T-cell (primary cell): ENCODE measurements at regions not wholly inside any gene's neighbourhood (a gene's known extent, or its start where the extent isn't known, plus 50 kb on each side); places are given as distances from the start of the nearest gene placed in this dataset.

Experiments used
- ATAC-seq, 4 experiments: fragments of 200-7000 bp in 3 of 4; fragments of 150-1000 bp in 1 of 4; cut with Tn5 transposase; replicated peaks in 1 of 4; 1 replicate in 3 of 4; 2 replicates in 1 of 4; pipeline ENCODE4 v1.10.0; 2021; ENCODE audit warnings: moderate library complexity in 3 of 4, mild to moderate bottlenecking in 2 of 4, moderate number of reproducible peaks in 1 of 4
- CTCF ChIA-PET, 2 donors: fragments of 300-600 bp; sonication (Branson Sonifier 250); formaldehyde crosslinking; loops; one replicate each; lab custom pipeline; 2022; ENCODE audit warnings: antibody characterized with exemption in 2 of 2; lab: Charles Lee
- POLR2A ChIA-PET, 2 donors: fragments of 300-600 bp; sonication (Branson Sonifier 250); formaldehyde crosslinking; loops; one replicate each; lab custom pipeline; 2022; ENCODE audit warnings: antibody characterized with exemption in 2 of 2; lab: Charles Lee
- DNase-seq, 35 experiments: peaks; one replicate each; pipeline versions ENCODE4 v3.0.0 to v3.0.0-alpha.2; 2013 to 2023
- H3K27ac ChIP-seq: one replicate; pipeline ENCODE4 v1.5.1; 2013; ENCODE audit warnings: low read length
- H3K27me3 ChIP-seq, 2 experiments: replicated peaks in 1 of 2; 1 replicate in 1 of 2; 2 replicates in 1 of 2; pipeline versions ENCODE4 v1.6.1 to v1.7.0; 2013; ENCODE audit warnings: low read length in 1 of 2, mixed read lengths in 1 of 2; ENCODE audit not compliant: control insufficient read depth in 2 of 2, insufficient read depth in 2 of 2; ENCODE audit errors: extremely low read depth in 1 of 2
- H3K36me3 ChIP-seq, 2 donors: 1 replicate in 1 of 2; 2 replicates in 1 of 2; pipeline versions ENCODE4 v1.6.1 to v1.7.0; 2013; ENCODE audit warnings: low read length in 1 of 2; ENCODE audit not compliant: control insufficient read depth in 2 of 2, insufficient read depth in 1 of 2; ENCODE audit errors: extremely low read depth in 1 of 2
- H3K4me1 ChIP-seq, 2 experiments: 1 replicate in 1 of 2; 2 replicates in 1 of 2; pipeline versions ENCODE4 v1.6.1 to v1.7.0; 2013; ENCODE audit warnings: low read length in 2 of 2, mixed read lengths in 1 of 2; ENCODE audit not compliant: insufficient read depth in 2 of 2, control insufficient read depth in 1 of 2; ENCODE audit errors: extremely low read depth in 1 of 2
- H3K4me3 ChIP-seq, 2 donors: 1 replicate in 1 of 2; 2 replicates in 1 of 2; pipeline versions ENCODE4 v1.5.1 to v1.7.0; 2013; ENCODE audit warnings: mild to moderate bottlenecking in 2 of 2, low read length in 1 of 2, moderate library complexity in 1 of 2; ENCODE audit not compliant: control insufficient read depth in 1 of 2; ENCODE audit errors: extremely low read depth in 1 of 2
- H3K9me3 ChIP-seq: 2 replicates; pipeline ENCODE4 v1.7.0; 2013
- H3K27ac Mint-ChIP-seq, 2 donors: one replicate each; pipeline ENCODE4 v1.8.0; 2020 to 2021; ENCODE audit warnings: mild to moderate bottlenecking in 2 of 2, mixed read lengths in 2 of 2
- H3K27me3 Mint-ChIP-seq, 2 donors: one replicate each; pipeline ENCODE4 v1.8.0; 2021 to 2022; ENCODE audit warnings: mixed read lengths in 2 of 2
- H3K36me3 Mint-ChIP-seq: one replicate; pipeline ENCODE4 v1.8.0; 2021; ENCODE audit warnings: mixed read lengths
- H3K4me1 Mint-ChIP-seq, 3 donors: one replicate each; pipeline ENCODE4 v1.8.0; 2020 to 2022; ENCODE audit warnings: mixed read lengths in 3 of 3, mild to moderate bottlenecking in 1 of 3
- H3K4me3 Mint-ChIP-seq, 3 donors: one replicate each; pipeline ENCODE4 v1.8.0; 2020 to 2022; ENCODE audit warnings: mild to moderate bottlenecking in 3 of 3, mixed read lengths in 3 of 3, moderate library complexity in 3 of 3
- H3K9me3 Mint-ChIP-seq, 3 donors: one replicate each; pipeline ENCODE4 v1.8.0; 2020 to 2022; ENCODE audit warnings: mixed read lengths in 3 of 3
- WGBS: methylation state at CpG from one replicate; pipeline ENCODE4 v1.1.5; 2013; ENCODE audit warnings: missing lambda C conversion rate; ENCODE audit not compliant: insufficient coverage; 5-methylcytosine and 5-hydroxymethylcytosine counted together

DNA sequence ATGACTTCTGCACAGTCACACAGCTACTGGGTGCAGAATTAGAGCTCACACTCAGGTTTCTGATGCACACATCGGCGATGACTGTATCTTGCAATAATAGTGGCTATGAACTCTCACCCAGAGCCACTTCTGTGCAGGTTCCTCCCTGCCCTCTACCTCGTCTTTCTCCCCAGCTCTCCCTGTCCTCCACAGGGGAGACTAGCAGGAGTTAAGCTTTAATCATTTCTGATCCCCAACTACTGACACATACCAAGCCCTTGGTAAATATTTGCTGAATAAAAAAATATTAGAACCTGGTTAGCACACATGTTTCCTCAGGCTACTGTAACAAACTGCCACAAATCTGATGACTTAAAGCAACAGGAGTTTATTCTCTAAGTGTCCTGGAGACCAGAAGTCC, 222.7 kb upstream of the FOXA2 start:
- ATAC-seq (no peak), DNase-seq (no peak)
- ChIA-PET CTCF (no interaction called here), POLR2A (no interaction called here)
- Mint-ChIP-seq H3K4me1 (no peaks in the 10 kb centered on the region), H3K27me3 (peaks cover 0 to 6% of the 10 kb centered on the region in 2 donors), H3K9me3 (no peaks in the 10 kb centered on the region), H3K27ac (no peak overlapping the region), H3K36me3 (no peaks in the 10 kb centered on the region), H3K4me3 (no peak overlapping the region)
- no peaks in the 10 kb centered on the region for H3K4me1 ChIP-seq
- H3K36me3 ChIP-seq = no peaks in the 10 kb centered on the region
- no peak overlapping the region for H3K27ac ChIP-seq
- no peaks in the 10 kb centered on the region for H3K9me3 ChIP-seq
- no peaks in the 10 kb centered on the region for H3K27me3 ChIP-seq
- 100% methylated on average over 2 of the region's 3 CpGs for WGBS
- H3K4me3 ChIP-seq = no peak overlapping the region

- Histone ChIP-seq H3K4me3 (no peak overlapping the region), H3K36me3 (no peaks in the 10 kb centered on the region), H3K27me3 (no peaks in the 10 kb centered on the region), H3K27ac (no peak overlapping the region), H3K4me1 (no peaks in the 10 kb centered on the region), H3K9me3 (no peaks in the 10 kb centered on the region)
- no peaks in the 10 kb centered on the region for H3K4me1 Mint-ChIP-seq
- WGBS = 87% methylated on average over 5 of the region's 6 CpGs
- no peaks in the 10 kb centered on the region for H3K36me3 Mint-ChIP-seq
- H3K27me3 Mint-ChIP-seq = peaks cover 0 to 3% of the 10 kb centered on the region in 2 donors
- ATAC-seq = no peak
- ChIA-PET POLR2A (no interaction called here), CTCF (no interaction called here)
- H3K27ac Mint-ChIP-seq = no peak overlapping the region
- no peaks in the 10 kb centered on the region for H3K9me3 Mint-ChIP-seq
- no peak for DNase-seq
- no peak overlapping the region for H3K4me3 Mint-ChIP-seq
Observed at GRCh38 chr20:22807646-22808244, 223.4 kb upstream of the FOXA2 start.

GRCh38 chr20:22808628-22809027, 224.3 kb upstream of the FOXA2 start:
- Mint-ChIP-seq H3K4me1 (no peaks in the 10 kb centered on the region), H3K36me3 (no peaks in the 10 kb centered on the region), H3K4me3 (no peak overlapping the region), H3K27me3 (peaks cover 0 to 3% of the 10 kb centered on the region in 2 donors), H3K27ac (no peak overlapping the region), H3K9me3 (no peaks in the 10 kb centered on the region)
- ChIA-PET POLR2A (interaction anchor here in 1 of 2 donors (0.6 kb wide), 1 partner anchor 814 kb away, joined by 5 read pairs; no protein-coding TSS in a partner anchor), CTCF (no interaction called here)
- ATAC-seq = no peak
- Histone ChIP-seq H3K27me3 (no peaks in the 10 kb centered on the region), H3K36me3 (no peaks in the 10 kb centered on the region), H3K4me3 (no peak overlapping the region), H3K27ac (no peak overlapping the region), H3K9me3 (no peaks in the 10 kb centered on the region), H3K4me1 (no peaks in the 10 kb centered on the region)
- DNase-seq = no peak
- WGBS = no CpG with 5 or more reads among the region's 2 CpGs

DNA sequence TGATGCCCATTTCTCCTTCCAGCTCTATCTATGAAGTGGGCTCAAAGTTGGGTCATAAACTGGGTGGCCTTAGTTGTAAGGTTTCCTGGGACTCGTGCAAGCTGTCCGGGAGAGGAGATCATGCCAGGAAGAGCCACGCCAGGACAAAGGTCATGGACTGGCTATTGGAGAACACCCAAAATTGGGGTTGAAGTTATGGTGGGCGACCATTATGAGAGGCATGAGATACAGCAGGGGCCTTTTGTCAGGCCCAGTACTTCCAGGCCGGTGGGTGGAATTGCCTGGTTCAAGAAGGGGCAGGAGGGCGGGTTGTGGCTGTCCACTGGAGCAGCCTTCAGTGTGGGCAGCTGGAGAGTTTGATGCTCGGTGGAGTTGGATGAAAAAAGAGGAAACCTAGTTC, 225.1 kb upstream of the SSTR4 start:
- no peaks in the 10 kb centered on the region for H3K4me1 Mint-ChIP-seq
- ATAC-seq (no peak), DNase-seq (no peak)
- POLR2A ChIA-PET = no interaction called here
- H3K9me3 ChIP-seq = no peaks in the 10 kb centered on the region
- 73% methylated on average over 7 of the region's 7 CpGs for WGBS
- H3K4me1 ChIP-seq = no peaks in the 10 kb centered on the region
- H3K4me3 Mint-ChIP-seq = no peak overlapping the region
- H3K27ac Mint-ChIP-seq = no peak overlapping the region
- peaks cover 0 to 3% of the 10 kb centered on the region in 2 donors for H3K27me3 Mint-ChIP-seq
- no peak overlapping the region for H3K4me3 ChIP-seq
- H3K27me3 ChIP-seq = no peaks in the 10 kb centered on the region
- H3K36me3 Mint-ChIP-seq = no peaks in the 10 kb centered on the region
- CTCF ChIA-PET = no interaction called here
- no peaks in the 10 kb centered on the region for H3K36me3 ChIP-seq
- no peaks in the 10 kb centered on the region for H3K9me3 Mint-ChIP-seq
- no peak overlapping the region for H3K27ac ChIP-seq

DNA sequence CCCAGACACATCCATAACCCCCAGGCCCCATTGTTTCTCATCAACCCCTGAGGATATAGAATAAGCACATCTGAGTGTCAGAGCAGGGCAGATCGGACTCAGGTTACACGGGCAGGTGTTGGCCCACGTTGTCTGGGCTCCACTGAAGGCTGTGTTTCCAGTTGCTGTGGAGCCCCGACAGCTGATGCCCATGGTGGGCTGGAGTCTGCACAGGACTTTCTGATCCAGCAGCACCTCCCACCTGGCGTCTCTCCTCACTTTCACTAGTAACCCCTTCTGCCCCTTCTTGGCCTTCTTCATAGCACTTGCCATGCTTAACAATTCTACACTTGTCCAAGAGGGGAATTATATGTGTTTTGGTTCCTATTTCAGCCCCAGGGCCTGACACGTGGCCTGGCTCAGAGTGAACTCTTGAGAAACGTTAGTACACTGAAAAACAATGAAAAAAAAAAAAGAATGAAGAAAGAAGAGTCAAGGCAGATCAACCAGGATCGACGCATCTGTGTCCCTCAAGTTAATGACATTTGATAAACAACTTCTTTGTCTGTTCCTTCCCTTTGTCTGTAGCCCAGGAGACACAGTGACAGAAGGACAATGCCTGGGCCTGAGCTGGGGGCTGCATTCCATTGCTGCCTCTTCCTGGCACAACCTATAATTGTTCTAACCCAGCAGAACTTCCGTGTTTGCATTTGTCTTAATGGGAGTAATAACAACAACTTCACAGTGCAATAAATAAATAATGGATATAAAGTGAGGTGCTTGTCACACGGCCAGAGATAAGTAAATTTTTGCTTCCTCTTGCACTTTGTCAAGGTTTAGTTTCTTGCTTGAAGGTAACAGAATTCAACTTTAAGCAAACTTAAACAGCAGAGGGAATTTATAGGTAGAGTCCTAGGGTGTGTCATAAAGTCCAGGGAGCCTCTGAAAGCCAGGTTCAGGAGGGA, 224.2 kb upstream of the SSTR4 start:
- Histone ChIP-seq H3K36me3 (no peaks in the 10 kb centered on the region), H3K4me1 (no peaks in the 10 kb centered on the region), H3K9me3 (no peaks in the 10 kb centered on the region), H3K4me3 (no peak overlapping the region), H3K27ac (no peak overlapping the region), H3K27me3 (no peaks in the 10 kb centered on the region)
- no peaks in the 10 kb centered on the region for H3K36me3 Mint-ChIP-seq
- CTCF ChIA-PET = no interaction called here
- H3K4me1 Mint-ChIP-seq = no peaks in the 10 kb centered on the region
- no peaks in the 10 kb centered on the region for H3K9me3 Mint-ChIP-seq
- ATAC-seq (no peak), DNase-seq (no peak)
- peaks cover 0 to 3% of the 10 kb centered on the region in 2 donors for H3K27me3 Mint-ChIP-seq
- H3K4me3 Mint-ChIP-seq = no peak overlapping the region
- 76% methylated on average over 7 of the region's 11 CpGs for WGBS
- no peak overlapping the region for H3K27ac Mint-ChIP-seq
- POLR2A ChIA-PET = no interaction called here

- ATAC-seq (no peak), DNase-seq (no peak)
- Mint-ChIP-seq H3K27me3 (peaks cover 0 to 3% of the 10 kb centered on the region in 2 donors), H3K9me3 (no peaks in the 10 kb centered on the region), H3K36me3 (no peaks in the 10 kb centered on the region), H3K4me1 (no peaks in the 10 kb centered on the region), H3K4me3 (no peak overlapping the region), H3K27ac (no peak overlapping the region)
- CTCF ChIA-PET = no interaction called here
- WGBS = 25% methylated on average over 9 of the region's 9 CpGs
- POLR2A ChIA-PET = no interaction called here
- no peaks in the 10 kb centered on the region for H3K36me3 ChIP-seq
- no peaks in the 10 kb centered on the region for H3K27me3 ChIP-seq
- H3K4me1 ChIP-seq = no peaks in the 10 kb centered on the region
- no peak overlapping the region for H3K4me3 ChIP-seq
- H3K27ac ChIP-seq = no peak overlapping the region
- no peaks in the 10 kb centered on the region for H3K9me3 ChIP-seq
Observed at GRCh38 chr20:22814471-22815205, 220.5 kb upstream of the SSTR4 start.
